HCT116 (cell line): ENCODE measurements at regions not wholly inside any gene's neighbourhood (a gene's known extent, or its start where the extent isn't known, plus 50 kb on each side); places are given as distances from the start of the nearest gene placed in this dataset.

Experiments used
- EGR1 ChIP-seq: IDR thresholded peaks from 2 replicates; pipeline ENCODE4 v1.6.1; 2012; ENCODE audit warnings: low read depth
- EZH2phosphoT487 ChIP-seq: fragments of 200-600 bp; IDR thresholded peaks from 2 replicates; pipeline ENCODE4 v1.6.1; 2018; ENCODE audit warnings: antibody characterized with exemption, borderline replicate concordance
- POLR2A ChIP-seq: IDR thresholded peaks from 2 replicates; pipeline ENCODE4 v1.7.0; 2011; ENCODE audit warnings: borderline replicate concordance; ENCODE audit not compliant: insufficient read depth, insufficient read length; ENCODE audit errors: extremely low read depth
- POLR2AphosphoS5 ChIP-seq: IDR thresholded peaks from 2 replicates; pipeline ENCODE4 v1.6.1; 2011; ENCODE audit warnings: mild to moderate bottlenecking, low read depth, low read length, moderate library complexity
- RAD21 ChIP-seq: IDR thresholded peaks from 2 replicates; pipeline ENCODE4 v1.6.1; 2012; ENCODE audit warnings: low read depth, mild to moderate bottlenecking
- SIN3A ChIP-seq: IDR thresholded peaks from 2 replicates; pipeline ENCODE4 v1.6.1; 2012; ENCODE audit warnings: low read depth
- TF ChIP-seq, protein P1 (sequence below), 3 experiments: fragments of 200-600 bp in 1 of 3; sonication (generic) in 1 of 3; IDR thresholded peaks in 2 of 3; conservative IDR thresholded peaks in 1 of 3; 2 replicates each; pipeline ENCODE4 v1.5.1; 2012 to 2017; ENCODE audit warnings: low read depth in 2 of 3, low read length in 2 of 3, antibody characterized with exemption in 1 of 3, borderline replicate concordance in 1 of 3, control low read depth in 1 of 3, mild to moderate bottlenecking in 1 of 3, mixed read lengths in 1 of 3, mixed run types in 1 of 3, moderate library complexity in 1 of 3; ENCODE audit not compliant: insufficient read depth in 1 of 3
- TF ChIP-seq, protein P2 (sequence below): IDR thresholded peaks from 2 replicates; pipeline ENCODE4 v1.6.1; 2012
- TF ChIP-seq, protein P3 (sequence below): IDR thresholded peaks from 2 replicates; pipeline ENCODE4 v1.6.1; 2012; ENCODE audit warnings: low read depth

GRCh38 chr6:160926281-160927276, 65.0 kb upstream of the MAP3K4 start:
- no peak for TF ChIP-seq POLR2AphosphoS5
- TF ChIP-seq, protein P1, sequence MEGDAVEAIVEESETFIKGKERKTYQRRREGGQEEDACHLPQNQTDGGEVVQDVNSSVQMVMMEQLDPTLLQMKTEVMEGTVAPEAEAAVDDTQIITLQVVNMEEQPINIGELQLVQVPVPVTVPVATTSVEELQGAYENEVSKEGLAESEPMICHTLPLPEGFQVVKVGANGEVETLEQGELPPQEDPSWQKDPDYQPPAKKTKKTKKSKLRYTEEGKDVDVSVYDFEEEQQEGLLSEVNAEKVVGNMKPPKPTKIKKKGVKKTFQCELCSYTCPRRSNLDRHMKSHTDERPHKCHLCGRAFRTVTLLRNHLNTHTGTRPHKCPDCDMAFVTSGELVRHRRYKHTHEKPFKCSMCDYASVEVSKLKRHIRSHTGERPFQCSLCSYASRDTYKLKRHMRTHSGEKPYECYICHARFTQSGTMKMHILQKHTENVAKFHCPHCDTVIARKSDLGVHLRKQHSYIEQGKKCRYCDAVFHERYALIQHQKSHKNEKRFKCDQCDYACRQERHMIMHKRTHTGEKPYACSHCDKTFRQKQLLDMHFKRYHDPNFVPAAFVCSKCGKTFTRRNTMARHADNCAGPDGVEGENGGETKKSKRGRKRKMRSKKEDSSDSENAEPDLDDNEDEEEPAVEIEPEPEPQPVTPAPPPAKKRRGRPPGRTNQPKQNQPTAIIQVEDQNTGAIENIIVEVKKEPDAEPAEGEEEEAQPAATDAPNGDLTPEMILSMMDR (IDR thresholded peaks at IDR 0.05 in 2 of 3, conservative IDR thresholded peaks at IDR 0.05 in 1 of 3; ENCODE audit: borderline replicate concordance in 1 of 3, insufficient read depth in 1 of 3, low read depth in 2 of 3, low read length in 2 of 3): no peak
- TF ChIP-seq POLR2A: no peak
- TF ChIP-seq SIN3A: no peak
- TF ChIP-seq EZH2phosphoT487: no peak
- TF ChIP-seq EGR1: no peak
- TF ChIP-seq, protein P2, sequence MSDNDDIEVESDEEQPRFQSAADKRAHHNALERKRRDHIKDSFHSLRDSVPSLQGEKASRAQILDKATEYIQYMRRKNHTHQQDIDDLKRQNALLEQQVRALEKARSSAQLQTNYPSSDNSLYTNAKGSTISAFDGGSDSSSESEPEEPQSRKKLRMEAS: no peak
- TF ChIP-seq, protein P3, sequence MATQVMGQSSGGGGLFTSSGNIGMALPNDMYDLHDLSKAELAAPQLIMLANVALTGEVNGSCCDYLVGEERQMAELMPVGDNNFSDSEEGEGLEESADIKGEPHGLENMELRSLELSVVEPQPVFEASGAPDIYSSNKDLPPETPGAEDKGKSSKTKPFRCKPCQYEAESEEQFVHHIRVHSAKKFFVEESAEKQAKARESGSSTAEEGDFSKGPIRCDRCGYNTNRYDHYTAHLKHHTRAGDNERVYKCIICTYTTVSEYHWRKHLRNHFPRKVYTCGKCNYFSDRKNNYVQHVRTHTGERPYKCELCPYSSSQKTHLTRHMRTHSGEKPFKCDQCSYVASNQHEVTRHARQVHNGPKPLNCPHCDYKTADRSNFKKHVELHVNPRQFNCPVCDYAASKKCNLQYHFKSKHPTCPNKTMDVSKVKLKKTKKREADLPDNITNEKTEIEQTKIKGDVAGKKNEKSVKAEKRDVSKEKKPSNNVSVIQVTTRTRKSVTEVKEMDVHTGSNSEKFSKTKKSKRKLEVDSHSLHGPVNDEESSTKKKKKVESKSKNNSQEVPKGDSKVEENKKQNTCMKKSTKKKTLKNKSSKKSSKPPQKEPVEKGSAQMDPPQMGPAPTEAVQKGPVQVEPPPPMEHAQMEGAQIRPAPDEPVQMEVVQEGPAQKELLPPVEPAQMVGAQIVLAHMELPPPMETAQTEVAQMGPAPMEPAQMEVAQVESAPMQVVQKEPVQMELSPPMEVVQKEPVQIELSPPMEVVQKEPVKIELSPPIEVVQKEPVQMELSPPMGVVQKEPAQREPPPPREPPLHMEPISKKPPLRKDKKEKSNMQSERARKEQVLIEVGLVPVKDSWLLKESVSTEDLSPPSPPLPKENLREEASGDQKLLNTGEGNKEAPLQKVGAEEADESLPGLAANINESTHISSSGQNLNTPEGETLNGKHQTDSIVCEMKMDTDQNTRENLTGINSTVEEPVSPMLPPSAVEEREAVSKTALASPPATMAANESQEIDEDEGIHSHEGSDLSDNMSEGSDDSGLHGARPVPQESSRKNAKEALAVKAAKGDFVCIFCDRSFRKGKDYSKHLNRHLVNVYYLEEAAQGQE: no peak
- no peak for TF ChIP-seq RAD21
